BLaER1 (cell line): ENCODE measurements at regions not wholly inside any gene's neighbourhood (a gene's known extent, or its start where the extent isn't known, plus 50 kb on each side); places are given as distances from the start of the nearest gene placed in this dataset.
"Not testable (repeated sequence)": the region's sequence is repeated elsewhere in the genome, so short reads cannot be mapped to it uniquely, and the experiment has no call there.

Source experiments
- H3K27ac ChIP-seq: shearing (Covaris generic); formaldehyde crosslinking; 2 replicates; pipeline ENCODE4 v1.8.1; 2022
- H3K27me3 ChIP-seq: shearing (Covaris generic); formaldehyde crosslinking; 2 replicates; pipeline ENCODE4 v1.8.1; 2022
- H3K36me3 ChIP-seq: shearing (Covaris generic); formaldehyde crosslinking; 2 replicates; pipeline ENCODE4 v1.8.1; 2022
- H3K4me1 ChIP-seq: shearing (Covaris generic); formaldehyde crosslinking; 2 replicates; pipeline ENCODE4 v1.8.1; 2022
- H3K4me2 ChIP-seq: shearing (Covaris generic); formaldehyde crosslinking; 2 replicates; pipeline ENCODE4 v1.8.1; 2022
- H3K4me3 ChIP-seq: shearing (Covaris generic); formaldehyde crosslinking; 2 replicates; pipeline ENCODE4 v1.8.1; 2022
- H3K9ac ChIP-seq: shearing (Covaris generic); formaldehyde crosslinking; 2 replicates; pipeline ENCODE4 v1.8.1; 2022
- H3K9me3 ChIP-seq: shearing (Covaris generic); formaldehyde crosslinking; 2 replicates; pipeline ENCODE4 v1.8.1; 2022
- H4K20me1 ChIP-seq: shearing (Covaris generic); formaldehyde crosslinking; 2 replicates; pipeline ENCODE4 v1.8.1; 2022
- Cebpa-rat ChIP-seq: shearing (Covaris generic); IDR thresholded peaks from 2 replicates; pipeline ENCODE4 v1.8.1; 2022

- no peak overlapping the region for H3K4me2 ChIP-seq
- no peak overlapping the region for H3K9ac ChIP-seq
- TF ChIP-seq Cebpa-rat = no peak
- H3K9me3 ChIP-seq = no peaks in the 10 kb centered on the region
- no peak overlapping the region for H3K4me3 ChIP-seq
- peaks cover 5% of the 10 kb centered on the region; the same call in 1 of the 2 replicates for H3K4me1 ChIP-seq
- no peaks in the 10 kb centered on the region for H4K20me1 ChIP-seq
- H3K27ac ChIP-seq = no peak overlapping the region
- no peaks in the 10 kb centered on the region for H3K36me3 ChIP-seq
- H3K27me3 ChIP-seq = no peaks in the 10 kb centered on the region
Observed at GRCh38 chrX:150081076-150081475, 142.8 kb upstream of the EOLA2 start.

- Histone ChIP-seq H3K9ac (no peak overlapping the region), H3K9me3 (no peaks in the 10 kb centered on the region), H3K4me2 (no peak overlapping the region)
Observed at GRCh38 chrX:150084496-150085229, 146.4 kb upstream of the EOLA2 start.

GRCh38 chrX:150085881-150086280 lies 147.6 kb upstream of the EOLA2 start:
- no peak overlapping the region for H3K27ac ChIP-seq
- H3K4me2 ChIP-seq = no peak overlapping the region
- no peaks in the 10 kb centered on the region for H3K27me3 ChIP-seq
- no peaks in the 10 kb centered on the region for H3K36me3 ChIP-seq
- H3K9ac ChIP-seq = no peak overlapping the region
- TF ChIP-seq Cebpa-rat = no peak
- H4K20me1 ChIP-seq = no peaks in the 10 kb centered on the region
- H3K9me3 ChIP-seq = no peaks in the 10 kb centered on the region
- no peak overlapping the region for H3K4me3 ChIP-seq
- H3K4me1 ChIP-seq = peaks cover 5% of the 10 kb centered on the region; the same call in 1 of the 2 replicates

More at GRCh38 chrX:150084496-150085229, 146.4 kb upstream of the EOLA2 start:
- H3K36me3 ChIP-seq = no peaks in the 10 kb centered on the region
- H3K4me1 ChIP-seq = peaks cover 5% of the 10 kb centered on the region; the same call in 1 of the 2 replicates
- TF ChIP-seq Cebpa-rat = no peak
- no peak overlapping the region for H3K27ac ChIP-seq
- no peak overlapping the region for H3K4me3 ChIP-seq
- H3K27me3 ChIP-seq = no peaks in the 10 kb centered on the region
- H4K20me1 ChIP-seq = no peaks in the 10 kb centered on the region

- Histone ChIP-seq H3K27me3 (no peaks in the 10 kb centered on the region), H3K9me3 (no peaks in the 10 kb centered on the region), H3K27ac (no peak overlapping the region), H3K4me2 (no peak overlapping the region), H3K4me1 (peaks cover 5% of the 10 kb centered on the region; the same call in 1 of the 2 replicates), H4K20me1 (no peaks in the 10 kb centered on the region), H3K9ac (no peak overlapping the region), H3K36me3 (no peaks in the 10 kb centered on the region), H3K4me3 (no peak overlapping the region)
- no peak for TF ChIP-seq Cebpa-rat
Observed at GRCh38 chrX:150086371-150086770, 148.1 kb upstream of the EOLA2 start.

- no peak for TF ChIP-seq Cebpa-rat
- Histone ChIP-seq H3K4me2 (no peak overlapping the region), H3K4me3 (no peak overlapping the region), H3K9ac (no peak overlapping the region), H4K20me1 (no peaks in the 10 kb centered on the region), H3K27ac (no peak overlapping the region), H3K9me3 (no peaks in the 10 kb centered on the region), H3K4me1 (peaks cover 5% of the 10 kb centered on the region; the same call in 1 of the 2 replicates), H3K36me3 (no peaks in the 10 kb centered on the region), H3K27me3 (no peaks in the 10 kb centered on the region)
Observed at GRCh38 chrX:150087612-150088011, 149.3 kb upstream of the EOLA2 start.

GRCh38 chrX:150088042-150088441 lies 149.8 kb upstream of the EOLA2 start:
- no peak overlapping the region for H3K4me2 ChIP-seq
- H3K27ac ChIP-seq = no peak overlapping the region
- no peaks in the 10 kb centered on the region for H4K20me1 ChIP-seq
- H3K27me3 ChIP-seq = no peaks in the 10 kb centered on the region
- no peak overlapping the region for H3K4me3 ChIP-seq
- no peaks in the 10 kb centered on the region for H3K36me3 ChIP-seq
- peaks cover 5% of the 10 kb centered on the region; the same call in 1 of the 2 replicates for H3K4me1 ChIP-seq
- no peak for TF ChIP-seq Cebpa-rat
- H3K9me3 ChIP-seq = no peaks in the 10 kb centered on the region
- no peak overlapping the region for H3K9ac ChIP-seq

GRCh38 chrX:150088766-150089518 lies 150.7 kb upstream of the EOLA2 start:
- Histone ChIP-seq H3K4me2 (no peak overlapping the region), H4K20me1 (no peaks in the 10 kb centered on the region), H3K4me3 (no peak overlapping the region), H3K4me1 (peaks cover 5% of the 10 kb centered on the region; the same call in 1 of the 2 replicates), H3K9me3 (no peaks in the 10 kb centered on the region), H3K27me3 (no peaks in the 10 kb centered on the region), H3K27ac (no peak overlapping the region), H3K36me3 (no peaks in the 10 kb centered on the region), H3K9ac (no peak overlapping the region)
- TF ChIP-seq Cebpa-rat = no peak

GRCh38 chrX:150091300-150091699 lies 153.0 kb upstream of the EOLA2 start:
- H3K4me2 ChIP-seq, H3K36me3 ChIP-seq, H3K4me3 ChIP-seq, H3K27me3 ChIP-seq, H3K27ac ChIP-seq, H3K9ac ChIP-seq, H3K4me1 ChIP-seq, H4K20me1 ChIP-seq, H3K9me3 ChIP-seq: not testable (repeated sequence)

- H4K20me1 ChIP-seq = no peaks in the 10 kb centered on the region
- no peak for TF ChIP-seq Cebpa-rat
- no peak overlapping the region for H3K4me3 ChIP-seq
- H3K9ac ChIP-seq = no peak overlapping the region
- no peak overlapping the region for H3K4me2 ChIP-seq
- no peaks in the 10 kb centered on the region for H3K9me3 ChIP-seq
- no peak overlapping the region for H3K27ac ChIP-seq
- H3K27me3 ChIP-seq = no peaks in the 10 kb centered on the region
- no peaks in the 10 kb centered on the region for H3K4me1 ChIP-seq
- no peaks in the 10 kb centered on the region for H3K36me3 ChIP-seq
Observed at GRCh38 chrX:150092549-150092948, 154.3 kb upstream of the EOLA2 start.

GRCh38 chrX:150094375-150094774 lies 156.1 kb upstream of the EOLA2 start:
- Histone ChIP-seq H3K9ac (no peak overlapping the region), H3K36me3 (no peaks in the 10 kb centered on the region), H3K27ac (no peak overlapping the region), H3K4me2 (no peak overlapping the region), H3K9me3 (no peaks in the 10 kb centered on the region), H4K20me1 (no peaks in the 10 kb centered on the region), H3K4me1 (no peaks in the 10 kb centered on the region), H3K4me3 (no peak overlapping the region), H3K27me3 (no peaks in the 10 kb centered on the region)
- TF ChIP-seq Cebpa-rat = no peak
